PFSK-1 (cell line): ENCODE measurements at regions not wholly inside any gene's neighbourhood (a gene's known extent, or its start where the extent isn't known, plus 50 kb on each side); places are given as distances from the start of the nearest gene placed in this dataset.

Experiments
- FOXP2 ChIP-seq: optimal IDR thresholded peaks from 2 replicates; pipeline ENCODE3; 2011; ENCODE audit warnings: borderline replicate concordance, control low read depth, inconsistent platforms; ENCODE audit not compliant: insufficient read depth; ENCODE audit errors: extremely low read length, extremely low read depth
- POLR2AphosphoS5 ChIP-seq: IDR thresholded peaks from 2 replicates; pipeline ENCODE4 v1.6.1; 2012; ENCODE audit warnings: low read depth, mild to moderate bottlenecking, control low read depth, low read length, moderate library complexity
- REST ChIP-seq, 2 experiments: IDR thresholded peaks; 2 replicates each; pipeline versions ENCODE4 v1.6.1 to v1.8.0; 2011 to 2012; ENCODE audit warnings: low read depth in 2 of 2, low read length in 2 of 2, control low read depth in 1 of 2, inconsistent platforms in 1 of 2, mild to moderate bottlenecking in 1 of 2, moderate library complexity in 1 of 2; ENCODE audit not compliant: insufficient read depth in 1 of 2
- SIN3A ChIP-seq: IDR thresholded peaks from 2 replicates; pipeline ENCODE4 v1.6.1; 2012; ENCODE audit warnings: mild to moderate bottlenecking, low read length, moderate library complexity, borderline replicate concordance; ENCODE audit not compliant: insufficient read depth
- TAF1 ChIP-seq: IDR thresholded peaks from 2 replicates; pipeline ENCODE4 v1.6.1; 2012; ENCODE audit warnings: low read length, control low read depth, borderline replicate concordance; ENCODE audit not compliant: insufficient read depth

DNA sequence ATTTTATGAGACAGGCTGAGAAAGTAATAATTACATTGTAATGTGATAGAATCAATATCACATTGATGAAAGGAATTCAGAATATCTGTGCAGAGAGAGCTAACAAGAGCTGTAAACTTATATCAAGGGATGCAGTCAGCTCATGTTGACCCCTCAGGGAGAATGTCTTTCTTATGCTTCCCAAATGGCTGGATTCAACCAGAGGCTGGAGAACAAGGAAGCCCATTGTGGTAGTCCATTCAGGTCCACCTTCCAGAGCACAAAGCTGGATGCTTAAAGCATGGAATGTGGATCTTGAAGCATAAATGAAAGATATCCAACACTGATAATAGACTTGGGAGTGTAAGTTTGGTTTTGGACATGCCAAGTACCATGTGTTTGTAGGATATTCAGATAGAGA, 220.0 kb downstream of the FIGN start:
- TF ChIP-seq TAF1 = no peak
- TF ChIP-seq FOXP2 = no peak
- TF ChIP-seq REST (IDR thresholded peaks at IDR 0.05; ENCODE audit: insufficient read depth in 1 of 2, low read depth in 2 of 2, low read length in 2 of 2) = no peak
- TF ChIP-seq SIN3A = no peak
- no peak for TF ChIP-seq POLR2AphosphoS5

DNA sequence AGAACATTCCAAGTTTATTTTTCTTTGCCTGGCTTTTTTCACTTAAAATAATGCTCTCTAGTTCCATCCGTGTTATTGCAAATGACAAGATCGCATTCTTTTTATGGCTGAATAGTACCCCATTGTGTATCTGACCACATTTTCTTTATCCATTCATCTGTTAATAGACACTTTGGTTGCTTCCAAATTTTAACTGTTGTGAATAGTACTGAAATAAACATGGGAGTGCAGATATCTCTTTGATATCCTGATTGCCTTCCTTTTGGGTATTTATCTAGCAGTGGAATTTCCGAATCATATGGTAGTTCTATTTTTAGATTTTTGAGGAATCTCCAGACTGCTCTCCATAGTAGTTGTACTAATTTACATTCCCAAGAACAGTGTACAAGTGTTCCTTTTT, 230.5 kb downstream of the FIGN start:
- TF ChIP-seq POLR2AphosphoS5 (no peak), REST (IDR thresholded peaks at IDR 0.05; ENCODE audit: insufficient read depth in 1 of 2, low read depth in 2 of 2, low read length in 2 of 2) (no peak), TAF1 (no peak), FOXP2 (no peak), SIN3A (no peak)

DNA sequence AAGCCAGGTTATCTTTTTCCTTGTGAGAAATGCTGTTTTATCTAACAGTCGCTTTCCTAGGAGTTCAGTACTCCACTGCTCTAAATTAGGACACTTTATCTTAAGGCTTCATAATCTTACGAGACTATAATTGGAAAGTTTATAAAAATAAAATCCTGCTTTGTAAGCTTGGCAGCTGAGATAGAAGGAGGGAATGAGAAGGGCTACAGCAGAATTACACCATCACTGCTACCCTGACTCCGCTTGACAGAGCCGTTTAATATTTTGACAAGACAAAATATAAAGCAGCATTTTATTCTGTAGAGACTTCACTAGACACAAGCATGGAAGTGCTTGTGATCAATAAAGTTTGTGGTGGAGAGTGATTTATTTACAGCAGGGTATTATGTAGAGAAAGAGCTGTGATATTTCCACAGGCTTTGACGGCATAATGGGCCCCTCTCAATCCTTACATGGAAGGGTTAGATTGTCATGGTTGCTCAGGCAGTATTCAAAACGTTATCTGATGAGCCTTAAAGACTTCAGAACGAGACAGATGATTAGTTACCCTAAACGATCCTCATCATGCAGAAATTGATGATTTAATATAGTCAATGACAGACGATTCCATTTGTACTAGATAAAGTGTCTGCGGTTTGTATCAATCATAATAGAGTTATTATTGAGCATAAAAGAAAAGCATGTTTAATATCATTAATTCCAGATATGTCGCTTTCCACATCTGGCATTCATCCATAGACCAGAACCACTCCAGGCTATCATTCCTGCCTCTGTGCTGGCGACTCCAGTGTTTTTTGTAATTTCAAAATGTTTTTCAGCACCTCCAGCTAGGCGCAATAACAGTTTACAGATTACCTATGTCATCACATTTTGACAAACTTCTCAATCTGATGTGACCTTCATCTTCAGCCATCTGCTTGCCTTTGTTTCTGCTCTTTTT, 242.2 kb downstream of the FIGN start:
- TF ChIP-seq REST (IDR thresholded peaks at IDR 0.05; ENCODE audit: insufficient read depth in 1 of 2, low read depth in 2 of 2, low read length in 2 of 2) = no peak
- TF ChIP-seq POLR2AphosphoS5 = no peak
- no peak for TF ChIP-seq TAF1
- TF ChIP-seq SIN3A = no peak
- TF ChIP-seq FOXP2 = no peak

- no peak for TF ChIP-seq TAF1
- no peak for TF ChIP-seq POLR2AphosphoS5
These were observed 244.0 kb downstream of the FIGN start for GRCh38 chr2:163491850-163492249.

DNA sequence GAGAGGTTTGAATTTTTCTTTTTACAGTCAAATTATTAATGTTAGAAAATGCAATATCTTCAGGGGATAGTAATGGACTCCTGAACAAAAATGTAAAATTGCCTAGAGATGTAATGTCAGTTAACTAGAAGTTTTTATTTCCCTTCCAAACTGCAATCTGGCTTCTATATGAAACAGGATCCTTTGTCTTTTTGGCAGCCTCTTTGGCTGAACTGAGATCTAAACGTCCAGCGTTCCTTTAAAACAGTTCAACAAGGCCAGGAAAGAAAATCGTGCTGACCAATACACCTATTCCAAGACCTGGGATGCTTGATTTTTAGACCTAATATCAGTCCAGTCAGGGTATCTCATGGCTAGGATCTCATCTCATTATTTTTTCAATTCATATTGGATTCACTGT, 245.5 kb downstream of the FIGN start:
- no peak for TF ChIP-seq REST (IDR thresholded peaks at IDR 0.05; ENCODE audit: insufficient read depth in 1 of 2, low read depth in 2 of 2, low read length in 2 of 2)
- no peak for TF ChIP-seq FOXP2
- TF ChIP-seq SIN3A = no peak
- no peak for TF ChIP-seq POLR2AphosphoS5
- no peak for TF ChIP-seq TAF1
